ENCODE measurements at regions not wholly inside any gene's neighbourhood (a gene's known extent, or its start where the extent isn't known, plus 50 kb on each side); places are given as distances from the start of the nearest gene placed in this dataset.

- H3K36me3 ChIP-seq (ENCODE audit: control insufficient read depth, insufficient read depth, low read length) = no peaks in the 10 kb centered on the region
- H3K4me3 ChIP-seq (ENCODE audit: insufficient read depth, low read depth, low read length) = no peak overlapping the region
- H3K27ac ChIP-seq (ENCODE audit: insufficient read depth, low read depth, low read length, poor library complexity, severe bottlenecking) = no peak overlapping the region
- no peaks in the 10 kb centered on the region for H3K27me3 ChIP-seq (ENCODE audit: control insufficient read depth, insufficient read depth, low read length, poor library complexity, severe bottlenecking)
- WGBS, 2 experiments = 80 to 86% methylated on average over 1 of the region's 1 CpG
- H3K9me3 ChIP-seq (ENCODE audit: control insufficient read depth, low read length) = no peaks in the 10 kb centered on the region
- H3K4me1 ChIP-seq (ENCODE audit: control insufficient read depth, insufficient read depth, low read length) = no peaks in the 10 kb centered on the region
These were observed 158.9 kb upstream of the MEIS1 start for GRCh38 chr2:66275984-66276383.

DNA sequence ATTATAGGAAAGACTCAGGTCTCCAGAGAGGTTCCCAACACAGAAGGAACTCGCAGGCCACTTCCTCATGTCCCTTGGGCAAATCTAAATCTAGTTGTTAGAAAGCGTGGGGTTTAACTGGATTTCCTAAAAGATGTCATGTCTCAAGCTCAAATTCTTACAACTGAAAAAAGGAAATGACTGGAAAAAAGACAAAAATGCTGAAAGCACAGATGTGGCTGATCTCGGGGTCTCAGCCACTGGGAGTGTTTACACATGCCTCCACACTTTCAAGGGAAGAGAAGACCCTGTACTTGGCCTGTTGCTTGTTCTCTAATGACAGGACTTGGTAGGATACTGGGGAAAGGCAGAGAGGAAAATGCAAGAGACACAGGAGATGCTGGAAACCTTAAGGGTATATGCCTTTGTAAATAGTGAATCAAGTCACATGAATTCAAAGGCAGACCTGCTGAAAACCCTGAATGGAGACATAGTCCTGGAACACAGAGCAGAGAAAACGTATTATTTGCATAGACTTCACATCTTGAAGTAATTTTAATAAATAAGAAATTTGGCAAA, 160.9 kb upstream of the MEIS1 start:
- 85 to 96% methylated on average over 3 of the region's 4 CpGs for WGBS, 2 experiments

DNA sequence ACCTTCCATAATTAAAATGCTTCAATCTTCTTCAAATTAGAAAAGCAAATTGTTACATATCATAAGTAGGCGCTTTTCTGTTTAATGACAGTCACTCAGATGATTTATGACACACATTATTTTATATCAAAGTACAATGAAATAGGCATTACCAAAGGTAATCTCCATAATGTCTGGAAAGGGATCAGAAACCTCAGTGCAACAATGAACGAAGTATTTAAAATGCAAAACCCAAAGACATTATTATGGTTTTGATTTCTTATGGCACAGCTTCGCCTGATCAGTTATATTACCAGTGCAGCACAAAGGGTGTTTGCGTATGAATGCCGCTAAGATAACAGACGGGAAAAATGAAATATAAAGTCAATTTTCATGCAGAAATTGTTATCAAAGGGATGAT, 162.2 kb upstream of the MEIS1 start:
- WGBS, 2 experiments = 94 to 96% methylated on average over 5 to 6 of the region's 6 CpGs
- no peaks in the 10 kb centered on the region for H3K9me3 ChIP-seq (ENCODE audit: control insufficient read depth, low read length)
- H3K27me3 ChIP-seq (ENCODE audit: control insufficient read depth, insufficient read depth, low read length, poor library complexity, severe bottlenecking) = no peaks in the 10 kb centered on the region

More for the DNA sequence above, 160.9 kb upstream of the MEIS1 start:
- no peaks in the 10 kb centered on the region for H3K27me3 ChIP-seq (ENCODE audit: control insufficient read depth, insufficient read depth, low read length, poor library complexity, severe bottlenecking)
- H3K4me1 ChIP-seq (ENCODE audit: control insufficient read depth, insufficient read depth, low read length) = no peaks in the 10 kb centered on the region
- no peaks in the 10 kb centered on the region for H3K36me3 ChIP-seq (ENCODE audit: control insufficient read depth, insufficient read depth, low read length)
- H3K27ac ChIP-seq (ENCODE audit: insufficient read depth, low read depth, low read length, poor library complexity, severe bottlenecking) = no peak overlapping the region
- no peak overlapping the region for H3K4me3 ChIP-seq (ENCODE audit: insufficient read depth, low read depth, low read length)
- H3K9me3 ChIP-seq (ENCODE audit: control insufficient read depth, low read length) = no peaks in the 10 kb centered on the region

DNA sequence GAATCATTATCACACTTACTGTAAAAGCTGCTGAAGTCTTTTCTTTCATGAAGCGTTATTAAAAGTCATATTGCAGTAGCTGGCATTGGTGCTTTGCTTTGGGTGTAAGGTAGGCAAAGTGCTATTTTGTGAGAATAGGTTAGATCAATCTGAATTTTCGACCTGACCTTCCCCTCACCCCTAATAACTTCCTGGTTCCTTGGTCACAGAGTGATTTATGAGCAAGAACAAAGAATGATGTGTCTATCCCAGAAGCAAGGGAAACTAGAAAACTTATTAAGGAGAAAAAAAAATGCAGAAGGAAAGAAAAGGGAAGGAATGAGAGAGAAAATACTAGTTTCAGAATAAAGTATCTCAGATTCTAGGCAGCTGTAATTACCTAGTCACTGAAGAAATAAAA, 163.1 kb upstream of the MEIS1 start:
- Histone ChIP-seq H3K4me1 (ENCODE audit: control insufficient read depth, insufficient read depth, low read length) (no peaks in the 10 kb centered on the region), H3K36me3 (ENCODE audit: control insufficient read depth, insufficient read depth, low read length) (no peaks in the 10 kb centered on the region), H3K27ac (ENCODE audit: insufficient read depth, low read depth, low read length, poor library complexity, severe bottlenecking) (no peak overlapping the region), H3K9me3 (ENCODE audit: control insufficient read depth, low read length) (no peaks in the 10 kb centered on the region), H3K27me3 (ENCODE audit: control insufficient read depth, insufficient read depth, low read length, poor library complexity, severe bottlenecking) (no peaks in the 10 kb centered on the region), H3K4me3 (ENCODE audit: insufficient read depth, low read depth, low read length) (no peak overlapping the region)
- WGBS, 2 experiments = 91 to 100% methylated on average over 1 of the region's 2 CpGs

More for the DNA sequence above, 162.2 kb upstream of the MEIS1 start:
- no peaks in the 10 kb centered on the region for H3K36me3 ChIP-seq (ENCODE audit: control insufficient read depth, insufficient read depth, low read length)
- H3K4me3 ChIP-seq (ENCODE audit: insufficient read depth, low read depth, low read length) = no peak overlapping the region
- no peaks in the 10 kb centered on the region for H3K4me1 ChIP-seq (ENCODE audit: control insufficient read depth, insufficient read depth, low read length)
- no peak overlapping the region for H3K27ac ChIP-seq (ENCODE audit: insufficient read depth, low read depth, low read length, poor library complexity, severe bottlenecking)

- WGBS, 2 experiments = 97 to 100% methylated on average over 1 of the region's 1 CpG
- Histone ChIP-seq H3K4me1 (ENCODE audit: control insufficient read depth, insufficient read depth, low read length) (no peaks in the 10 kb centered on the region), H3K27ac (ENCODE audit: insufficient read depth, low read depth, low read length, poor library complexity, severe bottlenecking) (no peak overlapping the region), H3K4me3 (ENCODE audit: insufficient read depth, low read depth, low read length) (no peak overlapping the region), H3K36me3 (ENCODE audit: control insufficient read depth, insufficient read depth, low read length) (no peaks in the 10 kb centered on the region), H3K27me3 (ENCODE audit: control insufficient read depth, insufficient read depth, low read length, poor library complexity, severe bottlenecking) (no peaks in the 10 kb centered on the region), H3K9me3 (ENCODE audit: control insufficient read depth, low read length) (no peaks in the 10 kb centered on the region)
These were observed 164.7 kb upstream of the MEIS1 start for GRCh38 chr2:66270247-66270646.

DNA sequence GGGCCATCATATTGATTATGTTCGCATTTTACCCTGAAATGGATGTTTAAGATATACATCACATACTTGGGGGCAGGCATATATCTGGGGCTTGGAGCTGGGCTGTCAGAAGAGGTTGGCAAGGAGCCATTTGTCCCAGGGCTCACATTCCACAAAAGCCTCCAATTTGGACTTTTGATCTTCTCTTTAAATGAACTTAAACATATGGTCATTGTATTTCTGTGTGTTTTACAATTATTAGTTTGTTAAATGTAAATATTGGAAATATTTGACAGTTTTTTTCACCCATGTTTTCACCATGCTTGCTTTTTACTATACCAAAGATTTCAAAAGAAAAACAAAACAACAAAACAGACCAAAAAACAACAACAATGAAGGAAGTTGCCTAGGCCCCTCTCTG, 165.8 kb upstream of the MEIS1 start:
- 100% methylated on average over 1 of the region's 1 CpG; no CpG with 5 or more reads in 1 of the 2 experiments for WGBS, 2 experiments
- no peaks in the 10 kb centered on the region for H3K27me3 ChIP-seq (ENCODE audit: control insufficient read depth, insufficient read depth, low read length, poor library complexity, severe bottlenecking)
- no peaks in the 10 kb centered on the region for H3K36me3 ChIP-seq (ENCODE audit: control insufficient read depth, insufficient read depth, low read length)

DNA sequence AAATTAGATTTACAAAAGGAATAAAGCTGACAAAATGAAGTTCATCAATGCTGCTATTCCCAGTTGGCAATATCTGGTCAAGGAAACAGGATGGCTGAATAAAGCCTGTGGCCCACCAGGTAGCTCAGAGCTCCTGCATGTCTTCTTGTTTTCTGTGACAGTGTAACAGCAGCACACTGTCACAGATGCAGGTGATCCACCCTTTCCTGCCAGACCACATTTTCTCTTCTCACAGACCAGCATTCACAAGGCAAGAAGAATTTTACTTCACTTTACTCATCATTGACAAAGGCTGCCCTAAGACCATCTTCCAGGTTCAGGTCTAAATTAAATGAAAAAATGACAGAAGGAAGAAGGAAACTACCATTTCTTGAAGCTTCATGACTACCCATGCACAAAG, 166.2 kb upstream of the MEIS1 start:
- H3K27me3 ChIP-seq (ENCODE audit: control insufficient read depth, insufficient read depth, low read length, poor library complexity, severe bottlenecking) = no peaks in the 10 kb centered on the region
- H3K4me3 ChIP-seq (ENCODE audit: insufficient read depth, low read depth, low read length) = no peak overlapping the region
- no peak overlapping the region for H3K27ac ChIP-seq (ENCODE audit: insufficient read depth, low read depth, low read length, poor library complexity, severe bottlenecking)
- no peaks in the 10 kb centered on the region for H3K9me3 ChIP-seq (ENCODE audit: control insufficient read depth, low read length)
- H3K36me3 ChIP-seq (ENCODE audit: control insufficient read depth, insufficient read depth, low read length) = no peaks in the 10 kb centered on the region
- no peaks in the 10 kb centered on the region for H3K4me1 ChIP-seq (ENCODE audit: control insufficient read depth, insufficient read depth, low read length)

More for the DNA sequence above, 165.8 kb upstream of the MEIS1 start:
- Histone ChIP-seq H3K9me3 (ENCODE audit: control insufficient read depth, low read length) (no peaks in the 10 kb centered on the region), H3K27ac (ENCODE audit: insufficient read depth, low read depth, low read length, poor library complexity, severe bottlenecking) (no peak overlapping the region), H3K4me3 (ENCODE audit: insufficient read depth, low read depth, low read length) (no peak overlapping the region), H3K4me1 (ENCODE audit: control insufficient read depth, insufficient read depth, low read length) (no peaks in the 10 kb centered on the region)

- Histone ChIP-seq H3K9me3 (ENCODE audit: control insufficient read depth, low read length) (no peaks in the 10 kb centered on the region), H3K4me3 (ENCODE audit: insufficient read depth, low read depth, low read length) (no peak overlapping the region), H3K36me3 (ENCODE audit: control insufficient read depth, insufficient read depth, low read length) (no peaks in the 10 kb centered on the region), H3K4me1 (ENCODE audit: control insufficient read depth, insufficient read depth, low read length) (no peaks in the 10 kb centered on the region), H3K27ac (ENCODE audit: insufficient read depth, low read depth, low read length, poor library complexity, severe bottlenecking) (no peak overlapping the region), H3K27me3 (ENCODE audit: control insufficient read depth, insufficient read depth, low read length, poor library complexity, severe bottlenecking) (no peaks in the 10 kb centered on the region)
- WGBS, 2 experiments = 94 to 96% methylated on average over 2 to 3 of the region's 3 CpGs
These were observed 170.6 kb upstream of the MEIS1 start for GRCh38 chr2:66264354-66264753.

DNA sequence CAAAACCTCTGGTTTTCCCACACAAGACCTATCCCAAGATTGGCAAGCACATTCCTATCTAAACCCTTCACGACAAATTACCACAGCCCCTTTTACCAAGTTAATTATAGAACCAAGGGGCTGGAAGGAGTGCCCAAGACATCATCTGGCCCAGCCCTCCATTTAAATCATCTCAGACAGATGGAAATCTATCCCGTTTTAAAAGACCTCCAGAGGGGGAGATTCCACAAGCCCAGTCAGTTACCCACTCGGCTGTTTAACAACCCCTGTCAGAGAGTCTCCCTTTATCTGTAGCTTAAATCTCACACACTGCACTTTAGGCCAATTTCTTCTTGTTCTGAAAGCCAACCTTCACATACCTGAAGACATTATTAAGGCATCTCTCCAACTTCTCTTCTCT, 179.1 kb upstream of the MEIS1 start:
- no peaks in the 10 kb centered on the region for H3K27me3 ChIP-seq (ENCODE audit: control insufficient read depth, insufficient read depth, low read length, poor library complexity, severe bottlenecking)
- H3K4me1 ChIP-seq (ENCODE audit: control insufficient read depth, insufficient read depth, low read length) = no peaks in the 10 kb centered on the region
- no peak overlapping the region for H3K27ac ChIP-seq (ENCODE audit: insufficient read depth, low read depth, low read length, poor library complexity, severe bottlenecking)
- H3K4me3 ChIP-seq (ENCODE audit: insufficient read depth, low read depth, low read length) = no peak overlapping the region
- no peaks in the 10 kb centered on the region for H3K9me3 ChIP-seq (ENCODE audit: control insufficient read depth, low read length)
- H3K36me3 ChIP-seq (ENCODE audit: control insufficient read depth, insufficient read depth, low read length) = no peaks in the 10 kb centered on the region
- 84 to 89% methylated on average over 3 of the region's 3 CpGs for WGBS, 2 experiments

DNA sequence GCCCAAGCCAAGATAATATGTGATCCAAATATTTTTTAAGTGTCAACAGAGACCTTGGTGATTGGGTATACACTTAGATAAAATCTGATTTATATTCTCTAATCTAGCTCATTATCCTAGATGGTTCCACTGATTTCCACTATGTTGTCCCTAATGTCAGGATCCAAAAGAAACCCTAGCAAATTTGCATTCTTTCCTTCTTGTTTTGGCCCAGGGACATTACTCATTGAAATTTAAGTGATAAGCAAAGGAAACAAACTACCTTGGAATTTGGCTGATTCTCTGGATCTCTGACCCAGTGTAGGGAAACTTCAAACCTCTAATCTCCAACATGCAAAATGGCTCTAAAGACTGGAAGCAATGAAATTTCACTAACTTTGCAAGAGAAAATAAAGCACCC, 179.8 kb upstream of the MEIS1 start:
- Histone ChIP-seq H3K27me3 (ENCODE audit: control insufficient read depth, insufficient read depth, low read length, poor library complexity, severe bottlenecking) (no peaks in the 10 kb centered on the region), H3K4me3 (ENCODE audit: insufficient read depth, low read depth, low read length) (no peak overlapping the region), H3K4me1 (ENCODE audit: control insufficient read depth, insufficient read depth, low read length) (no peaks in the 10 kb centered on the region), H3K36me3 (ENCODE audit: control insufficient read depth, insufficient read depth, low read length) (no peaks in the 10 kb centered on the region), H3K9me3 (ENCODE audit: control insufficient read depth, low read length) (no peaks in the 10 kb centered on the region), H3K27ac (ENCODE audit: insufficient read depth, low read depth, low read length, poor library complexity, severe bottlenecking) (no peak overlapping the region)

GRCh38 chr2:66253066-66253465, 181.9 kb upstream of the MEIS1 start:
- 96% methylated on average over 2 of the region's 2 CpGs; no CpG with 5 or more reads in 1 of the 2 experiments for WGBS, 2 experiments
- Histone ChIP-seq H3K27me3 (ENCODE audit: control insufficient read depth, insufficient read depth, low read length, poor library complexity, severe bottlenecking) (no peaks in the 10 kb centered on the region), H3K27ac (ENCODE audit: insufficient read depth, low read depth, low read length, poor library complexity, severe bottlenecking) (no peak overlapping the region), H3K4me1 (ENCODE audit: control insufficient read depth, insufficient read depth, low read length) (no peaks in the 10 kb centered on the region), H3K9me3 (ENCODE audit: control insufficient read depth, low read length) (no peaks in the 10 kb centered on the region), H3K4me3 (ENCODE audit: insufficient read depth, low read depth, low read length) (no peak overlapping the region), H3K36me3 (ENCODE audit: control insufficient read depth, insufficient read depth, low read length) (no peaks in the 10 kb centered on the region)
